ENCODE measurements at regions not wholly inside any gene's neighbourhood (a gene's known extent, or its start where the extent isn't known, plus 50 kb on each side); places are given as distances from the start of the nearest gene placed in this dataset.
"Not testable (repeated sequence)": the region's sequence is repeated elsewhere in the genome, so short reads cannot be mapped to it uniquely, and the experiment has no call there.

DNA sequence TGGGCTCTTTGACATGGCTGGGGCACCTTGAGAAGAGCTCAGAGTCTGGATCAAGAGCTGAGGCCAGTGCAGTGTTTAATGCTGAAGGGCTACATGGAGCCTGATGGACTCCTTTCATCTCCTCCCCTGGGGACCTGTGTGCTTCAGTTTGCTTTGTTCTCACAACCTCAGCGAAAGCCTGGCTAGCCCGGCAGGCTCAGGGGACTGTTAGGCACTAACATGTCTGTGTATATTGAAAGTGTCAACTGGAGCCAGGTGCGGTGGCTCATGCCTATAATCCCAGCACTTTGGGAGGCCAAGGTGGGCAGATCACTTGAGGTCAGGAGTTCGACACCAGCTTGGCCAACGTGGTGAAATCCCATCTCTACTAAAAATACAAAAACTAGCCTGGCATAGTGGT, 194.5 kb downstream of the C1orf94 start:
- not testable (repeated sequence) for DNase-seq

DNA sequence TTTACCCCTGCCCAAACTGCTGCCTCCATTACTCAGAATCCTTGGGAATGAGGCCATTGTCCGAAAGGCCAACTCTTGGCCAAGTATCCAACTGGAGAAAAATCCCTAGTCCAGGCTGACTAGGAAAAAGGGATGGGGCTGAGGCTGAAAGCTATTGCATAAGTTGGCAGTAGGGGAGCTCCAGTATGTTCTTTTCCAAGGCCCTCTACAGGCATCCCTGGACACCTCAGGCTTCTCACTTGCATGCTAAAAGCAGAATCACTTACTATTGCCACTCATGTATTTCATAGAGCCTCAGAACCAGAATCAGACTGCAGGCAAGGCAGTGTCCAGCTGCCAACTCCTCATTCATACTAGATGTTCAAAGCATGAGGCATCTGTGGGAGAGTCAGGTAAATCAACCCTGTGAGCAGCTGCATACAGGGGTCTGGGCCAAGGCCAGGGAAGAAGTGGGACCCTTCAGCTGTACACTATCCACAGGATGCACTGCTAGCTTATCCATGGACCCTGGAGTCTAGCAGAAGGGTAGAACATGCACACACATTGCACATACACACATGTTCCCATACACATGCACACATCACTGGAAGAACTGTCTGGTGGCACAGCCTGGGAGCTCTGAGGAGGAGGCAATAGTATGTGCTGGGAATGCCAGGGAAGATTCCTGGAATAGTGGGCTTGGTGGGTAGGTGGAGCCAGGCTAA, 195.3 kb downstream of the C1orf94 start:
- DNase-seq, result no peak

DNA sequence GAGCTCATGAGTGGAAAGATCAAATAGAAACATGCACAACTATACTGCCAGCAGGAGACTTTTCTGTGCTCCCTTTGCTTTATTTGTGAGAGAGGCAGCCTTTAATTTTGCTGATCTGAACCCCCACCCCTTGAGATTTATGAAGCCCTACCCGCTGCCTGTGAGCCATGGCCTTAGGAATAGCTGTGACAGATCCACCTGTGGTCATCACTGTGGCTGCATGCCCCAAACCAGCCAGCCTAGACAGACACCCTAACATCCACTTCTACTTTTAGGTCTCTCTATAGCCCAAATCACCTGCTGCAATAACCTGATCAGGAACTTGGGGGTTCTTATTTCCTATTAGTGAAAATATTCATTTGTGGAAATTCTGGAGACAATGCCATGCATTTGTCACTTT, 196.2 kb downstream of the C1orf94 start:
- DNase-seq, result no peak

DNA sequence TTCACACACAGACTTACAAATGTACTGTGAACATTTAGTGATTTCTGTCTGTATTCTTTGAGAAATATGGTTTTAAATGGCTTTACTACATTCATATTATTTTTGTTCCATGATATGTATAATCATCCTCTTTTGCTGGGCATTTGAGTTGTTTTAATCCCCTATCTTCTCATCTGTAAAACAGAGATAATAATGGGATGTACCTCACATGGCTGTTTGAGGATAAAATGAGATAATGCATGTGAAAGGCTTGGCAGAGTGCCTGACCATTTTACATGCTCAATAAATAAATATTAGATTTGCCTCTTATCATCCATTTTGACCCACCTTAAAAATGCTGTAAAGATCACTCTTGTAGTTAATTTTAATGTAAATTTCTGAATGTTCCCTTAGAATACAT, 197.2 kb downstream of the C1orf94 start:
- no peak for DNase-seq

DNA sequence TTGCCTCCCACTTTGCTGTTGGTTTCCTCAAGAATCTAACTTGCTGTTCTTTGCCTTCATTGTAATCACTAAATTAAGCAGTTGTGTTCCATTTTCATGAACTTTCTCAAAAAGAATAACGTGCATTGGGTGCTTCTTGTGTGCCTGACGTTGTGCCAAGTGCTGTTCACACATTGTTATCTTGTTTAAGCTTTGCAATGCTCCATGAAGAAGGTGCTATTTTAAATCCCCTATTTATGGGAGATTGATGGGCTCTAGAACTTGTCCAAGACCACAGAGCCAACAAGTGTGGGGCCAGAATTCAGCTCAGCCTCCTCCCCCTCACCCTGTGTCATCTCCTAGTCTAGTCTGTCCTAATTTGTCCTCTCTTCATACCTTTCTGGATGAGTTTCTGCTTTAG, 199.8 kb downstream of the C1orf94 start:
- no peak for DNase-seq

DNA sequence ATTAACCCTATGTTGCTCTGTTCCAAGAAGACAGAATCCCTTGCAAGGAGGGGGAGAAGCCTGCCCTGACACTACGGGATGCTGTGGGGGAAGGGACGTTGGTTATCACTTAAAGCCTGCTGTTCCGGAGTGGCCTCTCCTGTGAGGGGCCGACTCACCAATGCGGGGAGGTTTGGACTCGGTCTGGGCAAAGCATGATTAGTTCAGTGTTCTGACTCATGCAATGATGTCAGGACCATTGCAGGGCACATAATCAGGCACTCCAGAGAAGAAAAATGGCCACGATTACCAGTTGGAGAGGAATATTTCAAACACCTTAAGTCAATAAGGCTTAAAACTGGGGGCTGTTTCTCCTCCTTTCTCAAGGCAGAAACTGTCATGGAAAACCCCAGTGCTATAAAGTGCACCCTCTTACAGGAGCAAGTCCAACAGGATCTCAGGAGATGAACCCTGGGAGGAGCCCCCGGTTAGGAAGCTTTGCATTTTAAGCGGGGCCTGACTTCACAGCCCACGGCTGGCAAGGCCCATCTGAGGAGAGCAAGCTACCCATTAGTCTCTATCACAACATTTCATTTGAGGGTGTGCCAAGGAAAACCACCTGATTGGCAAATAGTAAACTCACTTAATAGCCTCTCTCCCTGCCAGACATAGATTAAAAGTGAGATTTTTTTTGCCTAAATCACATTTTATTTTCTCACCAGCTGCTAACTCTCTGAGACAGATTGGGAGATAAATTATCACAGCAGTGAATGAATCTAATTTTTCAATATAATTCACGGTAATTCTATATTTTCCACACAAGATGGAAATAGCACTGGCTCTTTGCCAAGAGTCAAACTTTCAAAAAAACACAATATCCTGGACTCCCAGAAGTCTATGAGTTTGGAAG, 202.5 kb downstream of the C1orf94 start:
- no peak for DNase-seq

DNA sequence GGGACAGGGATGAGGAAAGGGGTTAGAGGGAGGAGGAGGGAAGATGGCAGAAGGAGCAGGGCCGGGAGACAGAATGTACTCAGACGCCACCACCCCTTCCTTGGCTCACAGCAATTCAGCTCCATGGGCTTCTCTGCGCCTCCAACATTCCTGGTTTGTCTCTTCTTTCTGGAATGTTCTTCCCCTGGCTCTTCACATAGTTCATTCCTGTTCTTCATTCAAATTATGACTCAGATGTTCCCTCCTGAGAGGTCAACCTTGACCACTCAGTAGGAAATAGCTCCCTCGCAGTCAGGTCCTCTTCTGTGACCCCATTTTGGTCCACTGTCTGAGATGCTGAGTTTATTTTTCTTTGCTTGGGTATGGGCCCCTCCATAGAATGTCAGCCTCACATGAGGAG, 203.2 kb downstream of the C1orf94 start:
- no peak for DNase-seq

DNA sequence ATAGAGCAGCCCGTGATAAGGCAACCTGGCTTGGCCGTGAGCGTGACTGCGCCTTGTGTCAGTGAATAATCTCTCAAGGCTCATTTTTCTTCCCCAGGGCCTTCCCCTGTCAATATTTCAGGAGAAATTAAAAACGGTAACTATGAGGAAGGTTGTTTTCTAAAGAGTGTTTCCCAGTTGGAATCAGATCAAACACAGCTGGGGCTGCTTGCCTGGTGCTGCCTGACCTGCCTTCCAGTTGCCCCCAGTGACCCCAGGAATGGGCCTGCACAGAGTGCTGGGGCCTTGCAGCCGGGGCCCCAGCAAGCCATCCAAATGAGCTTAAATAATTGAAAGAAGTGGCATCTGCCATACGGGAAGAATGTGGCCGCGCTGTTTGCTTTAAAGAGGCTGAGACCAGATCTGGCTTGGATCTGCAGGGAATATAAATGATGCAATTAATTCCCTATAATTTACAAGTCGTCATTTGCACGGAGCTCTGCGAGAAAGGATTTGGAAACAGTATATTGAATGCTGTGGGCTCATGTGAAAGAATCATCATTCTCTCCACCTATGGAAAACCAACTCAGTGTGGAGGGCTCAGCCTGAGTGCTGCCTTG, 203.9 kb downstream of the C1orf94 start:
- no peak for DNase-seq

DNA sequence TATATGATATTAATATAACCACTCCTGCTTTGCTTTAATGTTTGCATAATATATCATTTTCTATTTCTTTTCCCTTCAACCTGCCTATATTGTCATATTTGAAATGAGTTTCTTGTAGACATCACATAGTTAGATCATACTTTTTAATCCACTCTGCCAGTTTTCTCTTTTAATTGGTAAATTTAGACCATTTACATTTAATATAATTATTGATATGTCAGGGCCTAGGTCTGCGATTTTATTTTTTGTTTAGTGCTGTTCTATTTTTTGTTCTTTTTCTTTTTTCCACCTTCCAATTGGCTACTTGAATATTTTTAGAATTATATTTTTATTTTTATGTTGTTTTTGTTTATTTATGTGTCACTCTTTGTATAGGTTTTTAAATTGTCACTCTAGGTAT, 213.3 kb downstream of the C1orf94 start:
- DNase-seq, result no peak

DNA sequence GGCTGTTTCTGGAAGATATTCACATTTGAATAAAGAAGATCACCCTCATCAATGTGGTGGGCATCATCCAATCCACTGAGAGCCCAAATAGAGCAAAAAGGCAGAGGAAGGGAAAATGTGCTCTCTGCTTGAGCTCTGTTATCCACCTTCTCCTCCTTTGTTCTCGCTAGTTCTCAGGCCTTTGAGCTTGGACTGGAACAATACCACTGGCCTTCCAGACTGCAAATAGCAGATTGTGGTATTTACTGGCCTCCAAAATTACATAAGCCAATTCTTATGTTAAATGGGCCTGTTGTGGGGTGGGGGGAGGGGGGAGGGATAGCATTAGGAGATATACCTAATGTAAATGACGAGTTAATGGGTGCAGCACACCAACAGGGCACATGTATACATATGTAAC, 219.3 kb downstream of the C1orf94 start:
- no peak for DNase-seq

DNA sequence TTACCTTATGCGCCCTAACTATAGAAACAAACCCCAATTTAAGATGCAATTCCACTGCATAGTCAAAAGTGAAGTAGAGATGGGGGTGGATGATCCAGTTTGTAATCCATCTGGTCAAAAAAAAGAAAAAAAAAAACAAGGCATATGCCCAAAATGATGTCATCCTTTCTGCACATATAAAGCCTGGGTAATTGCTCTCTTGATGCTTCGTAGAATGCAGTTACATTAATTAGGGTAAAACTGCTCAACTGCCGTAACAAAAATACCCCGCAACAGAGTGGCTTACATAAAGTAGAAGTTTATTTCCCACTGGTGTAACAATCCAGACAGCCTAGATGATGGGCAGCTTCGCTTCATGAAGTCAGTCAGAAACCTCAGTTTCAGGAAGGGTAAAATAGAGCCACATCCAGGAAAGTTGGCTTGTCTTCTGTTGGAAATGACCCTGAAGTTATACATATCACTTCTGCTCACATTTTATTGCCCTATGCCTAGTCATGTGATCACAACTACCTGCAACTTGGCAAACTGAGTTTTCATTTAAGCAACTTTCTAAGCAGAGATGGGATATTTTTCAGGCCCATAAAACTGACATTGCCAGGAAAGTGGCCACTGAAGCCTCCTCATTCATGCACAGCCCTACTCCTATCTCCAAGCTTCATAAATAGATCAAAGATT, 221.7 kb downstream of the C1orf94 start:
- no peak for DNase-seq

DNA sequence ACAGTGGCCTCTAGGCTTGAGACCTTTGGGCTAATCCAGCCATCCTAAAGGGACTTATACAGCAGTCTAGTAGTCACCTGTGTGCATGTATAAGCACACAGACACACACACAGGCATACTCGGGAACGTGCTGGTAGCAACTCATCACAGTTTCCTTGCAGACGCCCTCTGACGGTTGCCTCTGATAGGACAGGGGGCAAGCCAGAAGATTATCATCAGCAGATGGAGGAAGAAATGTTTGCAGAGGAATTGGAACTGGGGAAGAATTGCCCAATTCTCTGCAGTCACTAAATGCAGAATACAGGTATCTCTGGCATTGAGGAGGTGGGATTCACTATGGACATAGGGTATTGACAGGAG, 222.2 kb downstream of the C1orf94 start:
- no peak for DNase-seq

DNA sequence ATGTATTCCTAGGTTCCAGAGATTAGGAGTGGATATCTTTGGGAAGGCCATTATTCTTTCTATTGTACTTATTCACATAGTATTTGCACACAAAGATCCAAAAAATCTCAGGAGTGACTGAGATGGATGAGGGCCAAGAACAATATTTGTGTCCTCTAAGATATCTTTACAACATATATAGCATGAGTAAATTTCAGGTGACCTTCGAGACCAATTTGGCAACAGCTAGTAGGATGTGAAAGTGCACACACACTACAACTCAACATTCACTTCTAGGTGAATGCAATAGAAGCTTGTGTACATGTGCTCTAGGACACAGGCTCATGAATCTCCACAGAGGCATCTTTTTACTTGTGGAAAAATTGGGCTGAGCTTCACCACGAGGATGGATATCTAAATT, 224.0 kb downstream of the C1orf94 start:
- DNase-seq, result no peak

DNA sequence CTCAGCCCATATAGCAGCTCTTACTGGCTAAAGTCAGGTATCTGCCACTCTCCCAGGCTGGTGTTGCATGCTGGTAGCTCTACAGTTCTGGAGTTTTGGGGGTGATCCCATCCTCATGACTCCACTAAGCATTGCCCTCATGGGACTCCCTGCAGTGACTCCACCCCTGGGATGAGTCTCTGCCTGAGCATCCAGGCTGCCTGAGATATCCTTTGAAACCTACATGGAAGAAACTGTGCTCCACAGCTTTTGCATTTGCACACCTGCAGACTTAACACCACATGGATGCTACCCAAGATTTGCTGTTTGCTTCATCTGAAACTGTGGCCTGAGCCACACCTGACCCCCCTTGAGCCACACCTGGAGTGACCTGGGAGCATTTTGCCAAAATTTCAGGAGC, 226.4 kb downstream of the C1orf94 start:
- DNase-seq, result no peak

DNA sequence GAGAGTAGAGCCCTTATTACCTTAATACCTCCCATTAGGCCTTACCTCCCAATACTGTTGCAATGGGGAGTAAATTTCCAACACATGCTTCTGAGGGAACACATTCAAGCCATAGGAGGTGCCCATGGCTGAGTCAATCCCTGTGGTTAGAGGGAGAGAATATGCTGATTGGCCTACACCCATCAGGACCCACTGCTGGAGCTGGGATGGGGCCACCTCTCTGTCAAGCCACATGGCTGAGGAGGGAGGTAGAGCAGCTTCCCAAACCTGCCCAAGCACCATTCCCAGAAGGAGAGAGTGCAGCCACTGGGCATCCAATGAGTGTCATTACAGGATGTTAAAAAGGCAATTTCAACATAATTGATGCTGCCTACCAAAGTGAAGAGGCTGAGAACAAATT, 228.1 kb downstream of the C1orf94 start:
- no peak for DNase-seq

DNA sequence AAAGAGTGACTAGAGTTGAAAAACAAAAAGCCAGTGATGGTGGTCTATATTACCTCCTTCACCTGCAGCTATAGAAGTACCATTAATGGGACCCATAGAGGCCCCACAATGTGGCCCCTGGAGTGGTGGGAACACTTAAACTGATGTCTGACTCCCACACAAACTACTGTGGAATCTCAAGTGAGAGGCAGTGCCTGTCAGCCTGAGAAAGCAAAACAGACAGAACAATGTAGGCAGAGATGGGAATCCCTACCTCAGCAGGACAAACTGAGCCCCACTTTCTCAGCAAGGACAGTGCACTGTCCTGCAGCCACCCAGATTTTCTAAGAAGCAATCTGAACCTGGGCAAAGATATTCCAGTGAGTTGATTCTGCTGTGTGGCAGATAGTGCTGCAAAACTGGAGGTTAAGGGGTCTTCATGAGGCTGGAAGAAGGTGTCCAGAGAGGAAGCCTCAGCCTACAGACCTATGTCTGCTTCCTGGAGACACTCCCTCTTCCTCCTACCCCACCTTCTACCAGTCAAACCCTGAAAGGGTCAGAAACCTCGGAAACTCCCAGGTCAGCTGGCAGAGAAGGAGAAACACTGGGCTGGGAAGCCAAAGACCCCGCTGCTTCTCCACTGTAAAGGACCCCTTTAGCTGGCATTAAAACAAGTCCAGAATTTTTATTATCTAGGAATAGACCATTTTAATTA, 228.7 kb downstream of the C1orf94 start:
- DNase-seq, result no peak

DNA sequence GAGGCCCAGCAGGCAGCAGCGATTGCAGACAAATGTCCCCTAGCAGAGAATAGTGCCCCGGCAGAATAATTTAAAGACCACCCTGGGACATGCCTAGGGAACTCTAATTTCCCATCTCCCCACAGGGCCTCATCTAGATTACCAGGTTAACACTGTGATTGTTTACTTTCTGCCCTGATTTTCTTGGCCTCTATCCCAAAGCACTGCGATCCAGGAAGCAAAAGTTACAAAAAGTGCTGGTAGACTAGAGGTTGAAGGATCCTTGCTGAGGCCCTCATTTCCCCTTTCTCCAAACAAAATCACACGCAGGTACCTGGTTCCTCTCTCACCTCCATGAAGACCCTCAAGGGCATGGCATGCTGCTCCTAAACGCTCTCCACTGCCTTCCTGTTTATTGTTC, 229.7 kb downstream of the C1orf94 start:
- DNase-seq, result no peak

DNA sequence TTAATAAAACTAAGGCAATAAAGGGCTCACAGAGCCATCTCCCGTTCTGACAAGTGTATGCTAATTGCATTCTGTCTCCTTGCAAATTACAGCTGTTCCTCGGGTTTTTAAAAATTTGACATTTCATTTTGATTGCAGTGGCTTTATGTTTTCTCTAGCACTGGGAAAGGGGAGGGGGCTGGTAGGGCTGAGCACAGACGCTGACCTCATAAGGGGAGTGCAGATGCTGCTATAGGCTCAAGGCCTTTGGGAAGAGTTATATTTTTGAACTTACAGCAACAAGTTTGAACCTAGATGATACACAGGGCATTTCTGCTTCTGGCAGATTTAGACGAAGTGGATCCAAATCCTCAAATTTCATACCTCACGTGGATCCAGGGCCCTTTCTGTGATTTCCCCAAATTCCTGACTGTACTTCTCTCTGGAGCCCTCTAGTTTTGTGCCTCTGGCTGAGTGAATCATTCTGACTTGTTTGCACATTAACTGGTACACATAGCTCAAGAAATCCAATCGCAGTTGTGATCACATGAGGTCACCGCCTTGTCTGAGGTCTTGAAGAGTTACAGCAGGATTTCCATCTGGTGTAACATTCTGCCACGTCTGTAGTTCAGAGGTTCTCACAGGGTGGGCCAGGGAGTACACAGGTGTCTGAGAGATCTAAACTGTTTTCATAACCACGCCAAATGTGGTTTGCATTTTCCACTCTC, 230.3 kb downstream of the C1orf94 start:
- no peak for DNase-seq

DNA sequence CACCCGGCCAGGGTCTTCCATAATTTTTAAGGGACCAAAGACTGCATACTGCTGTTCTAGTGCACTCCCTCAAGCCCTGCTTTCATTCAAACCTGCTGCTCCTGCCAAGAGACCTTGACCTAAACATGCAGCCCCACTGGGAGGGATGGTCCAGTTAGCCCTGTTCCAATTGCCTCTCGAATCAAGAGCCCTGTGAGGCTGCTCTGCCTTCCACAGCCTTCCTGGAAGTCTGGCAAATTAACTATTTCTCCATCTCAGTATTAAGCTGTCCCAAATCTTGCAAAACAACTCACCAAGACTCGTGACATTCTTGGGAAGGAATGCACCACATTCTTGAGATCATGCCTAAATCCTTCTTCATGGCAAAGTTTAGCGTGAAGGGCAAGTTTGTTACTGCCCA, 231.3 kb downstream of the C1orf94 start:
- DNase-seq, result no peak

DNA sequence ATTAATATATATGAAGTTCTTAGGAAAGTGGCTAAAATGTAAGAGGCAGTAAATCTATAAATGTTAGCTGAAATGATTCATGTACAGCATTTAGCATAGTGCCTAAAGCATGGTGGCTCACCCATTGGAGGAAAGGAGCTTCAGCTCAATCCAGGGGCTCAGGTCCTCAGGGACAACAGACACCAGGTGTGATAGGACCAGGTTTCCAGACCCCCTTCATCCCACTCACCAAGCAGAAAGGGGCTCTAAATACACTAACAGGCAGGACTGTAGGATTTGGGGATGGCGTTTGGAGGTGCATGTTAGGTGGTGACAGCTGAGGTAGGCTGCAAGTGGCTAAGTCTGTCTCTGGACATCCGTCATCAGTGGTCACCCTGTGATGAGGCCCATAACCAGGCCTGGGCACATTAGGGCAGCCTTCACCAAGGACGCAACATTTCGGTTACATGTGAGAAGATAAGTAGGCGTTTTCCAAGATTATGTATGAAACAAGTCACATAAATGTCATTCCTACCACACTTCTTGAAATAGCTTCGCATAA, 233.1 kb downstream of the C1orf94 start:
- DNase-seq, result no peak

DNA sequence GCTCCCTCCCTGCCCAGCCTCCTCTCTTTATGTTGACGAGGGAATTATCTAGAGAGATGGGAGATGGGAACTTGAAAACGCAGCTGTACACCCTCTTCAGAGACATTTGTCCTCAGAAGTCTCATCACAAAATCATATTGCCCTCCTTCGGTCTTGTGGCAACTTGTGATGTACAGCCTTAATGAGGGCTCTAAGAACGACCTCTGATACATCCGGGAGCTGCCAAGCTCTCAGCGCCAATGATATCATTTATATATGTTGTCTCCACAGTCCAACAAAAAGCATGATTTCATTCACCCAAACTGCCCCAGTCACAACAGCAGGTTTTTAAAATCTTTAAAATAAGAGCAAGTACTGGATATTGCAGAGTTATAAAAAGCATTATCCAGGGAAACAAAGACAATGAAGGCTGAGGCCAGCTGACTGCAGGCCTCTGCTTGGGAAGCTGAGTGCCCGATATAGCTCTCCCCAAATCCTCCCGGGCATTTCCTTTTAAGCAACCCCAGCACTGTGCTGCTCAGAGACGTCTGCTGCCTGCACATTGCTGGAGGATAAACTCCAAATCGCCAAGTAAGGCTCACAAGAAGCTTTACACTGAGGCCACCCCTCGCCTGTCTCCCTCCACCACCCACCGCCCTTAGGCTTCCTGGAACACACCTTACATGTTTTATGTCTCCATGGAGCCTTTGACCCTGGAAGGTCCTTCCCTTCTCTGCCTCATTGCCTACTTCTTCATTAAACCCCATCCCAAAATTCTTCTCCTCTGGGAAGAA, 236.1 kb downstream of the C1orf94 start:
- DNase-seq, result no peak

Measured in inflammatory macrophage treated with lipopolysaccharide for 1 hour (primary cell).